ENCODE measurements at regions not wholly inside any gene's neighbourhood (a gene's known extent, or its start where the extent isn't known, plus 50 kb on each side); places are given as distances from the start of the nearest gene placed in this dataset.

- DNase-seq (ENCODE audit: low spot score) (no peak), ATAC-seq (ENCODE audit: low FRiP score) (no peak)
- TF ChIP-seq CTCF (IDR thresholded peaks at IDR 0.05) = no peak
These were observed 363.7 kb downstream of the CSNK1G3 start for GRCh38 chr5:123875561-123876275.

GRCh38 chr5:123874600-123875201, 362.7 kb downstream of the CSNK1G3 start:
- ATAC-seq (ENCODE audit: low FRiP score) = no peak
- no peak for TF ChIP-seq CTCF (IDR thresholded peaks at IDR 0.05)

GRCh38 chr5:123873846-123874245, 361.9 kb downstream of the CSNK1G3 start:
- ATAC-seq (ENCODE audit: low FRiP score) = no peak
- DNase-seq (ENCODE audit: low spot score) = no peak
- no peak for TF ChIP-seq CTCF (IDR thresholded peaks at IDR 0.05)

More at GRCh38 chr5:123874600-123875201, 362.7 kb downstream of the CSNK1G3 start:
- no peak for DNase-seq (ENCODE audit: low spot score)

GRCh38 chr5:123871373-123871772, 359.4 kb downstream of the CSNK1G3 start:
- ATAC-seq (ENCODE audit: low FRiP score) (no peak), DNase-seq (ENCODE audit: low spot score) (no peak)
- TF ChIP-seq CTCF (IDR thresholded peaks at IDR 0.05) = no peak

- no peak for DNase-seq (ENCODE audit: low spot score)
- TF ChIP-seq CTCF (IDR thresholded peaks at IDR 0.05) = no peak
- no peak for ATAC-seq (ENCODE audit: low FRiP score)
These were observed 356.9 kb downstream of the CSNK1G3 start for GRCh38 chr5:123868881-123869280.

GRCh38 chr5:123868267-123868666, 356.3 kb downstream of the CSNK1G3 start:
- no peak for ATAC-seq (ENCODE audit: low FRiP score)
- DNase-seq (ENCODE audit: low spot score) = no peak
- TF ChIP-seq CTCF (IDR thresholded peaks at IDR 0.05) = no peak

GRCh38 chr5:123865641-123866040, 353.7 kb downstream of the CSNK1G3 start:
- TF ChIP-seq CTCF (IDR thresholded peaks at IDR 0.05) = no peak
- ATAC-seq (ENCODE audit: low FRiP score) = no peak
- DNase-seq (ENCODE audit: low spot score) = no peak

Measured in omental fat pad (tissue), 3 donors.